Aorta (tissue), 5 donors: ENCODE measurements at regions not wholly inside any gene's neighbourhood (a gene's known extent, or its start where the extent isn't known, plus 50 kb on each side); places are given as distances from the start of the nearest gene placed in this dataset.
A peak's percentile ranks its signal among the peaks of the same experiment; 100 is the strongest.

Source experiments
- ATAC-seq: fragments of 200-7000 bp; cut with Tn5 transposase; one replicate; pipeline ENCODE4 v1.9.1; 2022; ENCODE audit warnings: moderate library complexity; ENCODE audit not compliant: low FRiP score
- DNase-seq, 2 donors: peaks; one replicate each; pipeline ENCODE4 v3.0.0-alpha.2; 2020
- H3K27ac ChIP-seq, 2 donors: one replicate each; pipeline ENCODE4 v1.5.1; 2013; ENCODE audit warnings: low read length in 2 of 2, mild to moderate bottlenecking in 2 of 2, moderate library complexity in 2 of 2, control low read depth in 1 of 2, inconsistent platforms in 1 of 2, low read depth in 1 of 2
- H3K27me3 ChIP-seq, 2 donors: one replicate each; pipeline ENCODE4 v1.6.1; 2013; ENCODE audit warnings: control low read depth in 1 of 2, low read length in 1 of 2, mild to moderate bottlenecking in 1 of 2, moderate library complexity in 1 of 2; ENCODE audit not compliant: insufficient read depth in 2 of 2, control insufficient read depth in 1 of 2
- H3K36me3 ChIP-seq, 2 donors: one replicate each; pipeline ENCODE4 v1.6.1; 2013; ENCODE audit warnings: control low read depth in 1 of 2, low read length in 1 of 2, mild to moderate bottlenecking in 1 of 2; ENCODE audit not compliant: insufficient read depth in 2 of 2, control insufficient read depth in 1 of 2
- H3K4me1 ChIP-seq, 2 donors: one replicate each; pipeline ENCODE4 v1.6.1; 2013; ENCODE audit warnings: low read length in 2 of 2, control low read depth in 1 of 2, mild to moderate bottlenecking in 1 of 2, moderate library complexity in 1 of 2; ENCODE audit not compliant: insufficient read depth in 2 of 2, control insufficient read depth in 1 of 2
- H3K4me3 ChIP-seq, 2 donors: one replicate each; pipeline ENCODE4 v1.5.1; 2013; ENCODE audit warnings: low read length in 2 of 2, control low read depth in 1 of 2, mild to moderate bottlenecking in 1 of 2
- H3K9me3 ChIP-seq: one replicate; pipeline ENCODE4 v1.6.1; 2013; ENCODE audit warnings: mild to moderate bottlenecking, low read length; ENCODE audit not compliant: control insufficient read depth
- WGBS, 2 donors: extraction: QIAGEN DNeasy Blood & Tissue Kit; methylation state at CpG; one replicate each; pipeline ENCODE4 v1.1.7; 2013; 5-methylcytosine and 5-hydroxymethylcytosine counted together
- intact Hi-C, 2 donors: fragments of 100-400 bp; cut with DNase I; formaldehyde crosslinking; loops; one replicate each; pipeline versions ENCODE4 v1.14.2 to v1.15.0; 2022
- donor health status: healthy with polysubstance abuse.
- donor health status: Bipolar disorder and iron deficiency.
- donor health status: DM: no; HTN: no; CAD: no.
- donor health status: DM: no; HTN: no; CAD: no.
- donor health status: DM: yes; HTN: yes; CAD: no.

DNA sequence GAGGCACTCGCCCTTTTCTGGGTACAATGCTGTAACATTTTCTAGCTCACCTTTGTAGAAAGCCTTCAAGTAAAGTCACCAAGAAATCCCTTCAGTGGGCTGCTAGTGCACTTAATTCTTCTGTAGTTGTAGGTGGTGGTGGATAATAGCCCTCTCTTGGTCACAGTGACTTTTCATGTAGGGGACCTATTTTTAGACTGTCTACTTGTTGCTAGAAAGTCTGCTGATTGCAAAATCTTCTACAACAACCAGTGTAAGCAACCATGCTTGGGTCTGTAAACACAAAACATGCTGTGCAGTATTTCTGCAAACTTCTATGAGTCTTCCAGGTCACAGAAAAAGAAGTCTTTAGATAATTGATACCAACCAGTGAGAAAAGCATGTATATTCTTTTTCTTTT is 55.6 kb downstream of the PBDC1 start:
- no peaks in the 10 kb centered on the region for H3K27me3 ChIP-seq
- intact Hi-C loops, result no loop called here
- no peak overlapping the region for H3K4me3 ChIP-seq
- H3K27ac ChIP-seq, result no peak overlapping the region
- DNase-seq (no peak), ATAC-seq (no peak)
- H3K4me1 ChIP-seq, result no peaks in the 10 kb centered on the region
- H3K36me3 ChIP-seq, result no peaks in the 10 kb centered on the region
- H3K9me3 ChIP-seq, result no peaks in the 10 kb centered on the region
- 39 to 71% methylated on average over 1 of the region's 1 CpG for WGBS, 2 donors

DNA sequence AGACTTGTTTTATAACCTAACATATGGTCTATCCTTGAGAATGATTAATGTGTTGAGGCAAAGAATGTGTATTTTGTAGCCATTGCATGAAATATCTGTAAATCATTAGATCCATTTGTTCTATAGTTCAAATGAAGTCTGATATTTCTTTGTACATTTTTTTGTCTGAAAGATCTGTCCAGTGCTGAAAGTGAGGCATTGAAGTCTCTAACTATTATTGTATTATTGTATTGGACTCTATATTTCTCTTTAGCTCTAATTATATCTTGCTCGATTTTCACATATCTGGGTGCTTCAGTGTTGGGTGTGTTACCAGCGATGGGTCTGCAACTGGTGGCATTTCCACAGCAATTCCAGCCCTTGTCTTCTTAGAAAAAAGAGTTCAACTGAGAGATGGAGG is 76.0 kb downstream of the PBDC1 start:
- no peaks in the 10 kb centered on the region for H3K9me3 ChIP-seq
- H3K27ac ChIP-seq, result no peak overlapping the region
- WGBS, 2 donors, result 48 to 72% methylated on average over 2 of the region's 2 CpGs
- intact Hi-C loops, result no loop called here
- H3K4me1 ChIP-seq, result no peaks in the 10 kb centered on the region
- H3K4me3 ChIP-seq, result no peak overlapping the region
- ATAC-seq (no peak), DNase-seq (no peak)
- H3K27me3 ChIP-seq, result no peaks in the 10 kb centered on the region
- no peaks in the 10 kb centered on the region for H3K36me3 ChIP-seq

DNA sequence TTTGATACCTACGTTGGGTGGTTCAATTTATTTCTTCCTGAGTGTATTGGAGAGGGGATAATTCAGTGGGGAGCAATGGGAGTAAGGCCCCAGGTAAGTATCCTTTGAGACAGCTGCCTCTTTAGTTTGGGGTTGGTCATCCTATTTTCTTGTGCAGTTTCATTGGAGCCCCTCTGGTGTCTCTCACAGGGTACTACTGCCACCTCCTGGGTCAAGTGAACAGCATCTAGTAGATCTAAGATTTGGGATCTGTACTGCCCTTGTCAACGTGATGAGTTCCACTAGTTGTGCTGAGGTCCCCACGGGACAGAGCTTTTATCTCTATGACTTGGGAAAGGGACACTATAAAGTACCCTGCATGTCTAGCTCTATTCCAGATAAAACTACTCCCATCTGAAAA is 80.6 kb downstream of the PBDC1 start:
- ATAC-seq (peak; percentile 62), DNase-seq (no peak)
- WGBS, 2 donors, result 17 to 19% methylated on average over 3 of the region's 3 CpGs
- Histone ChIP-seq H3K4me3 (no peak overlapping the region), H3K4me1 (no peaks in the 10 kb centered on the region), H3K27me3 (no peaks in the 10 kb centered on the region), H3K27ac (no peak overlapping the region), H3K9me3 (no peaks in the 10 kb centered on the region), H3K36me3 (no peaks in the 10 kb centered on the region)
- intact Hi-C loops, result no loop called here

DNA sequence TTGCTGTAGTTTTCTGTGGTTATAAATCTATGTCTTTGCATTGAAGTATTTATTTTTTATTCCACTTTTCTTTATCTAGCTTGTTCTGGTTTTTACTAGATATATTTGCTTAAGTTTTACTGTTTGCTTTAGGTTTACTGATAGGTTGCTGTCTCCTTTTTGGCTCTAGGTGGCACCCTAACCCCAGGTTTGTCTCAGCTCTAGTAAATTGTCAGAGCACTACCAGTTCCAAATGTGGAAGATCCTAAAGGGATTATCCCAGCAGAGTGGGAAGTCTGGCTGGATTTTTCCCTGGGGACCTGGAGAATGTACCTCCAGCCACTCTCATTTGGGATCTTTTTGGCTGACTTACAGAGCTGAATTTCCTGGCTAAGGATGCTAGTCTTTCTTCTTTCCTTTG is 106.1 kb downstream of the PBDC1 start:
- H3K4me3 ChIP-seq, result no peak overlapping the region
- intact Hi-C loops, result loop anchor here in 1 of 2 donors (2.0 kb wide), 1 partner anchor 176 kb away; no protein-coding TSS in a partner anchor

More for the DNA sequence above, 106.1 kb downstream of the PBDC1 start:
- no peaks in the 10 kb centered on the region for H3K36me3 ChIP-seq
- ATAC-seq, result no peak
- H3K9me3 ChIP-seq, result no peaks in the 10 kb centered on the region
- DNase-seq, result no peak
- no peaks in the 10 kb centered on the region for H3K27me3 ChIP-seq
- H3K4me1 ChIP-seq, result no peaks in the 10 kb centered on the region
- H3K27ac ChIP-seq, result no peak overlapping the region
